Osteoblast (primary cell): ENCODE measurements at regions not wholly inside any gene's neighbourhood (a gene's known extent, or its start where the extent isn't known, plus 50 kb on each side); places are given as distances from the start of the nearest gene placed in this dataset.

Source experiments
- DNase-seq: peaks from one replicate; pipeline ENCODE4 v3.0.0; 2011; ENCODE audit warnings: low spot score, mixed read lengths; ENCODE audit not compliant: insufficient read length; ENCODE audit errors: missing footprints
- H2AFZ ChIP-seq: 2 replicates; pipeline ENCODE4 v1.6.0; 2011; ENCODE audit warnings: mild to moderate bottlenecking, low read length
- H3K27ac ChIP-seq: 2 replicates; pipeline ENCODE4 v1.5.1; 2011; ENCODE audit warnings: mild to moderate bottlenecking, low read depth, low read length, moderate library complexity
- H3K27me3 ChIP-seq: 2 replicates; pipeline ENCODE4 v1.6.0; 2012; ENCODE audit warnings: mild to moderate bottlenecking, control low read depth, inconsistent platforms, low read length, moderate library complexity; ENCODE audit not compliant: insufficient read depth
- H3K36me3 ChIP-seq: 2 replicates; pipeline ENCODE4 v1.5.1; 2011; ENCODE audit warnings: mild to moderate bottlenecking, low read length, control low read depth, moderate library complexity; ENCODE audit not compliant: insufficient read depth
- H3K4me1 ChIP-seq: 2 replicates; pipeline ENCODE4 v1.5.1; 2011; ENCODE audit warnings: mild to moderate bottlenecking, low read length, control low read depth, moderate library complexity; ENCODE audit not compliant: insufficient read depth
- H3K4me2 ChIP-seq: 2 replicates; pipeline ENCODE4 v1.6.0; 2011; ENCODE audit warnings: mild to moderate bottlenecking, low read length; ENCODE audit not compliant: insufficient read depth
- H3K4me3 ChIP-seq: fragments of 200-600 bp; sonication (generic); 3 replicates; pipeline ENCODE4 v1.5.1; 2012; ENCODE audit warnings: mild to moderate bottlenecking, low read length, inconsistent platforms; ENCODE audit not compliant: insufficient read depth
- H3K79me2 ChIP-seq: 2 replicates; pipeline ENCODE4 v1.6.0; 2012; ENCODE audit warnings: mild to moderate bottlenecking, low read length, control low read depth, inconsistent platforms; ENCODE audit not compliant: insufficient read depth
- H3K9me3 ChIP-seq: 2 replicates; pipeline ENCODE4 v1.5.1; 2011; ENCODE audit warnings: low read depth, low read length, control low read depth
- H4K20me1 ChIP-seq: 2 replicates; pipeline ENCODE4 v1.6.0; 2012; ENCODE audit warnings: mild to moderate bottlenecking, low read length, control low read depth; ENCODE audit not compliant: insufficient read depth
- CTCF ChIP-seq: IDR thresholded peaks from 2 replicates; pipeline ENCODE4 v1.5.1; 2011; ENCODE audit warnings: mild to moderate bottlenecking, low read depth, low read length, moderate library complexity; ENCODE audit errors: extremely low read depth

GRCh38 chr21:34289856-34290255, 74.0 kb upstream of the KCNE2 start:
- peaks cover 9% of the 10 kb centered on the region for H3K27me3 ChIP-seq
- no peaks in the 10 kb centered on the region for H3K9me3 ChIP-seq
- H3K4me1 ChIP-seq, result no peaks in the 10 kb centered on the region
- H3K4me3 ChIP-seq, result no peak overlapping the region
- DNase-seq, result no peak
- no peak for TF ChIP-seq CTCF
- H3K79me2 ChIP-seq, result no peaks in the 10 kb centered on the region
- H2AFZ ChIP-seq, result no peak overlapping the region
- H3K4me2 ChIP-seq, result no peak overlapping the region
- H3K27ac ChIP-seq, result no peak overlapping the region
- H4K20me1 ChIP-seq, result no peaks in the 10 kb centered on the region
- no peaks in the 10 kb centered on the region for H3K36me3 ChIP-seq

DNA sequence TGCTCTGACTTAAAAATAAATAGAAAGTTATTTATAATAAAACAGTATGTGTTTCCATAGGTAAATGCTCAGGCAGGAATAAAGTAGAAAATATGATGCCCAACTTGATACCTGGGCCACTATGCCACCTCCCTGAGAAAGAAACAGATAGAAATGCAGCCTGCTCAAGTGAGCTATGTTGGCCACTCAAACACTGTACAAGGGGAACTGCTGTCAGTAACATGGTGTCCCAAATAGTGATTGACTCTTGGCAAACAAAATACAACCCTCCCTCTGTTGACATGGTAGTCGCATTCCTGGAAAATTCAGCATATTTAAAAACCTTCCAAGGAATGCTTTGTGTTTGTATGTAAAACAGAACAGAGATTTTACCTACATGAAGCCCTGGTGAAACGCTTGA, 66.9 kb upstream of the KCNE2 start:
- no peak for DNase-seq

DNA sequence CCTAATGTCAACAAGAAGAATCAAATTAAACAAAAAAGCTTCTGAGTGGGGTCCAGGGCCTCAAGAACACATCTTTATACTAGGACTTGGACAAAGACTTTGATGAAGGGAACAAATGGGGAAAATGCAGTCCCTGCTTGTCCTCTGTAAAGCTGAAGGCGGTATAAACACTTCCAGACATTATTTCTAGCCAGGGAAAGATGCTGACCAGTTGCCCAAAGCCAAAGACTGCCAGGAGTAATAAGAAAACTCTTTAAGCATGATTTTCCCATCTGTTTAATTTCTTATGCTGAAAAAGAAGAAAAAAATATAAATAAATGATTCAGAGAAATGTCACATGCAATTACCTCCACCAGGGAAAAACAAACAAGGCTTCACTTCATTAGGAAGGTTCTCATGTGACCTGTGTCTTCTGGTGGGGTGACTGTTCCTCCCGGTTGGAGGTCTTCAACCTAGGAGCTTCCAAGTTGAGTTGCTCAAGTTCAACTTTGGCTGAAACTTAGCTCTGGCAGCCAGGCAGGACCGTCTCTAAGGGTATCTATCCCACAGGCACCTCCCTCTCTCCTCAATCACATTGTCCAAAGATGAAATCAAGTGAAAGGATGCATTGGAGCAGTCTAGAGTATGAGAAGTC, 65.2 kb upstream of the KCNE2 start:
- Histone ChIP-seq H3K36me3 (no peaks in the 10 kb centered on the region), H3K79me2 (no peaks in the 10 kb centered on the region), H3K4me1 (no peaks in the 10 kb centered on the region), H2AFZ (no peak overlapping the region), H3K27me3 (peaks cover 12% of the 10 kb centered on the region), H3K9me3 (no peaks in the 10 kb centered on the region), H3K4me2 (no peak overlapping the region), H4K20me1 (no peaks in the 10 kb centered on the region), H3K27ac (no peak overlapping the region), H3K4me3 (no peak overlapping the region)
- no peak for DNase-seq
- TF ChIP-seq CTCF, result no peak

More for the DNA sequence above, 66.9 kb upstream of the KCNE2 start:
- Histone ChIP-seq H3K4me1 (no peaks in the 10 kb centered on the region), H3K27ac (no peak overlapping the region), H3K4me3 (no peak overlapping the region), H3K79me2 (no peaks in the 10 kb centered on the region), H3K36me3 (no peaks in the 10 kb centered on the region), H3K4me2 (no peak overlapping the region), H3K27me3 (peaks cover 12% of the 10 kb centered on the region), H2AFZ (no peak overlapping the region), H4K20me1 (no peaks in the 10 kb centered on the region), H3K9me3 (no peaks in the 10 kb centered on the region)
- TF ChIP-seq CTCF, result no peak

DNA sequence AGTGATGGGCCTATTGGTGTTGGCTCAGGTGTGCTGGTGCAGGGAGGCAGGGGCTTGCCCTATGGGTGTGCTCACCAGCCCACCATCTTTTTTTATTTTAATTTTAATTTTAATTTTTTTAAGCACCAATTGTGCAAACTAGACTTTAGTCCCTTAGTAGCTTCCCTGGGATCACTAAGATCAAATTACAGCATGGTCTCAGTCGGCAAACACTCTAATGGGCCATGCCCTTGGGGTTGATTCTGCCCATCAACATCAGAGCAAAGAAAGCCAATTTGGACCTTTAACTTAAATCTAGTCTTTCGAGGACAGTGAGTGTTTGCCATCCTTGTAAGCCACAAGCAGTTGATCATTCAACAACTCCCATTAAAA, 64.7 kb upstream of the KCNE2 start:
- no peak for TF ChIP-seq CTCF
- no peaks in the 10 kb centered on the region for H3K36me3 ChIP-seq
- no peak overlapping the region for H2AFZ ChIP-seq
- no peaks in the 10 kb centered on the region for H3K9me3 ChIP-seq
- no peaks in the 10 kb centered on the region for H4K20me1 ChIP-seq
- peaks cover 16% of the 10 kb centered on the region for H3K27me3 ChIP-seq
- no peak overlapping the region for H3K4me3 ChIP-seq
- DNase-seq, result no peak
- H3K79me2 ChIP-seq, result no peaks in the 10 kb centered on the region
- no peak overlapping the region for H3K4me2 ChIP-seq
- H3K27ac ChIP-seq, result no peak overlapping the region
- no peaks in the 10 kb centered on the region for H3K4me1 ChIP-seq
